Endothelial cell of umbilical vein (primary cell): ENCODE measurements at regions not wholly inside any gene's neighbourhood (a gene's known extent, or its start where the extent isn't known, plus 50 kb on each side); places are given as distances from the start of the nearest gene placed in this dataset.

Experiments used
- BruUV-seq: library from RNA; stranded (reverse); fragments of 400-500 nt; replicated peaks from 2 replicates; lab custom pipeline; 2021; lab: Mats Ljungman, UMichigan
- CTCF ChIA-PET: fragments of 300-600, 350-600 bp; sonication (Branson Sonifier 250); formaldehyde crosslinking; loops from one replicate; lab custom pipeline; 2021; ENCODE audit warnings: antibody characterized with exemption, inconsistent platforms; lab: Charles Lee
- POLR2A ChIA-PET: fragments of 300-600, 350-600 bp; sonication (Branson Sonifier 250); formaldehyde crosslinking; loops from one replicate; lab custom pipeline; 2021; ENCODE audit warnings: antibody characterized with exemption, inconsistent platforms; lab: Charles Lee
- DNase-seq: peaks from one replicate; pipeline ENCODE4 v3.0.0-alpha.2; 2011; ENCODE audit warnings: low read depth, low spot score
- FAIRE-seq: peaks from 2 replicates; lab custom pipeline; 2011; peaks lifted over from hg19 to GRCh38; lab: Jason Lieb, UNC
- H2AFZ ChIP-seq: 2 replicates; pipeline ENCODE4 v1.6.0; 2012; ENCODE audit warnings: low read depth, low read length, control low read depth, inconsistent platforms
- H3K27ac ChIP-seq: 2 replicates; pipeline ENCODE4 v1.5.1; 2011; ENCODE audit warnings: low read depth, mild to moderate bottlenecking, control low read depth, low read length, moderate library complexity; ENCODE audit not compliant: insufficient read depth
- H3K27me3 ChIP-seq, 2 experiments: 2 replicates each; pipeline versions ENCODE4 v1.6.0 to v1.6.1; 2011; ENCODE audit warnings: low read length in 2 of 2, mixed read lengths in 1 of 2; ENCODE audit not compliant: control insufficient read depth in 2 of 2, insufficient read depth in 2 of 2
- H3K36me3 ChIP-seq, 2 experiments: 2 replicates in 1 of 2; 3 replicates in 1 of 2; pipeline ENCODE4 v1.5.1; 2011; ENCODE audit warnings: low read length in 2 of 2, mild to moderate bottlenecking in 1 of 2, moderate library complexity in 1 of 2; ENCODE audit not compliant: control insufficient read depth in 2 of 2, insufficient read depth in 2 of 2; ENCODE audit errors: extremely low read depth in 1 of 2
- H3K4me1 ChIP-seq: 3 replicates; pipeline ENCODE4 v1.5.1; 2011; ENCODE audit warnings: mild to moderate bottlenecking, low read length; ENCODE audit not compliant: control insufficient read depth, insufficient read depth; ENCODE audit errors: extremely low read depth
- H3K4me2 ChIP-seq: 2 replicates; pipeline ENCODE4 v1.6.1; 2011; ENCODE audit warnings: low read length, control low read depth, mixed read lengths; ENCODE audit not compliant: insufficient read depth
- H3K4me3 ChIP-seq, 3 experiments: fragments of 200-600 bp in 1 of 3; sonication (generic), shearing (Covaris generic) in 1 of 3; replicated peaks in 1 of 3; 2 replicates each; pipeline ENCODE4 v1.5.1; 2011 to 2016; ENCODE audit warnings: control low read depth in 3 of 3, low read length in 3 of 3, mild to moderate bottlenecking in 2 of 3, inconsistent platforms in 1 of 3, low read depth in 1 of 3, moderate library complexity in 1 of 3; ENCODE audit not compliant: insufficient read depth in 1 of 3
- H3K79me2 ChIP-seq: 2 replicates; pipeline ENCODE4 v1.6.0; 2012; ENCODE audit warnings: low read length, inconsistent platforms; ENCODE audit not compliant: control insufficient read depth, insufficient read depth
- H3K9ac ChIP-seq: replicated peaks from 2 replicates; pipeline ENCODE3; 2011; ENCODE audit warnings: low read length, control low read depth; ENCODE audit not compliant: insufficient read depth; ENCODE audit errors: extremely low read depth
- H3K9me1 ChIP-seq: replicated peaks from 3 replicates; pipeline ENCODE4 v1.6.0; 2011; ENCODE audit warnings: mild to moderate bottlenecking, low read length; ENCODE audit not compliant: control insufficient read depth, insufficient read depth; ENCODE audit errors: extremely low read depth
- H3K9me3 ChIP-seq: replicated peaks from 2 replicates; pipeline ENCODE4 v1.5.1; 2012; ENCODE audit warnings: low read length, inconsistent platforms; ENCODE audit not compliant: control insufficient read depth, insufficient read depth
- H4K20me1 ChIP-seq: replicated peaks from 2 replicates; pipeline ENCODE3; 2011; ENCODE audit warnings: mild to moderate bottlenecking, low read length; ENCODE audit not compliant: control insufficient read depth, insufficient read depth; ENCODE audit errors: extremely low read depth
- CTCF ChIP-seq, 2 donors: IDR thresholded peaks; 1 replicate in 1 of 2; 2 replicates in 1 of 2; pipeline ENCODE4 v1.5.1; 2011; ENCODE audit warnings: low read length in 2 of 2, mild to moderate bottlenecking in 2 of 2, moderate library complexity in 2 of 2, control low read depth in 1 of 2, inconsistent platforms in 1 of 2, low read depth in 1 of 2; ENCODE audit not compliant: insufficient read depth in 1 of 2; ENCODE audit errors: extremely low read depth in 1 of 2
- EZH2 ChIP-seq: IDR thresholded peaks from 2 replicates; pipeline ENCODE4 v1.6.1; 2012; ENCODE audit warnings: borderline replicate concordance, low read depth, mild to moderate bottlenecking, moderate library complexity, low read length, inconsistent platforms; ENCODE audit not compliant: severe bottlenecking
- FOS ChIP-seq: IDR thresholded peaks from 2 replicates; pipeline ENCODE4 v1.6.1; 2011; ENCODE audit warnings: mild to moderate bottlenecking, low read length, moderate library complexity, borderline replicate concordance; ENCODE audit not compliant: insufficient read depth
- GATA2 ChIP-seq: IDR thresholded peaks from 2 replicates; pipeline ENCODE4 v1.7.0; 2011; ENCODE audit warnings: low read depth, mild to moderate bottlenecking, moderate library complexity, mixed read lengths, low read length; ENCODE audit not compliant: insufficient read length, insufficient read depth
- JUN ChIP-seq: IDR thresholded peaks from 2 replicates; pipeline ENCODE4 v1.6.1; 2011; ENCODE audit warnings: borderline replicate concordance, low read depth; ENCODE audit not compliant: insufficient read length, insufficient read depth
- MYC ChIP-seq: IDR thresholded peaks from one replicate; pipeline ENCODE4 v1.6.1; 2011; ENCODE audit warnings: mild to moderate bottlenecking, low read depth, low read length
- POLR2A ChIP-seq: IDR thresholded peaks from 2 replicates; pipeline ENCODE4 v1.6.1; 2012; ENCODE audit warnings: low read depth, mild to moderate bottlenecking, control low read depth, low read length
- POLR2AphosphoS5 ChIP-seq: IDR thresholded peaks from 2 replicates; pipeline ENCODE4 v1.6.1; 2012; ENCODE audit warnings: low read depth, mild to moderate bottlenecking, control low read depth, low read length, moderate library complexity; ENCODE audit not compliant: insufficient read depth
- dilution Hi-C: fragments of 300-500 bp; cut with MboI; formaldehyde crosslinking; loops from one replicate; pipeline ENCODE4 v1.15.0; 2019; ENCODE audit warnings: low sequenced_read_pairs; ENCODE audit not compliant: extremely low pct_ligation_motif_present
- intact Hi-C: fragments of 100-400 bp; cut with micrococcal nuclease; formaldehyde crosslinking; loops from one replicate; pipeline ENCODE4 v1.10.0; 2022
- TF ChIP-seq, protein P1 (sequence below): IDR thresholded peaks from 2 replicates; pipeline ENCODE4 v1.6.1; 2011; ENCODE audit not compliant: insufficient read depth, insufficient read length

DNA sequence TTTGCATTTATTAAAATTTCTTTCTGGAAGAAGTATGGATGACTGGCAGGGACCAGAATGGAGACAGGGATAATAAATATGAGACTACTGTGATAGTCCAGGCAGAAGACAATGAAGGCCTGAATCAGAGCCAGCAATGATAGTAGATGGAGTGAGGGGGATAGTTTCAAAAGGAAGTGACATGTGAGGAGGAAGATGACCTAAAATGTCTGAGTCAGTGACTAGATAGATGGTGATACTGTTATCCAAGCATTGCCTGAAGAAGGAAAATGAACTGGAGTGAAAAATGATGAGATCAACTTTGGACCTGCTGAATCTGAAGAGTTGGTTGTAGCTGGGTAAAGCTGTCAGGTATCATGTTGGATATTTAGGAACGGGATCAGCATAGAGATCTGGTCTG lies 158.3 kb upstream of the KLF7 start:
- Histone ChIP-seq H3K9me3 (no peaks in the 10 kb centered on the region), H3K27ac (no peak overlapping the region), H3K79me2 (no peaks in the 10 kb centered on the region), H3K36me3 (no peaks in the 10 kb centered on the region), H3K27me3 (no peaks in the 10 kb centered on the region), H3K4me1 (no peaks in the 10 kb centered on the region), H3K4me2 (no peak overlapping the region), H4K20me1 (no peaks in the 10 kb centered on the region), H3K4me3 (no peak overlapping the region), H3K9me1 (no peaks in the 10 kb centered on the region), H3K9ac (no peak overlapping the region), H2AFZ (no peak overlapping the region)
- DNase-seq = no peak
- no peak for FAIRE-seq
- ChIA-PET CTCF (interaction anchor here (1.0 kb wide), 1 partner anchor 10 kb away, joined by 3 read pairs; no protein-coding TSS in a partner anchor), POLR2A (no interaction called here)
- no peak for TF ChIP-seq GATA2
- TF ChIP-seq, protein P1, sequence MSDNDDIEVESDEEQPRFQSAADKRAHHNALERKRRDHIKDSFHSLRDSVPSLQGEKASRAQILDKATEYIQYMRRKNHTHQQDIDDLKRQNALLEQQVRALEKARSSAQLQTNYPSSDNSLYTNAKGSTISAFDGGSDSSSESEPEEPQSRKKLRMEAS = no peak
- no peak for TF ChIP-seq MYC
- intact Hi-C loops (no loop called here), dilution Hi-C loops (no loop called here)
- BruUV-seq = no TSS peak

- no TSS peak for BruUV-seq
- no peak for FAIRE-seq
These were observed 161.8 kb upstream of the KLF7 start for GRCh38 chr2:207327513-207327912.

More at GRCh38 chr2:207327513-207327912, 161.8 kb upstream of the KLF7 start:
- no peaks in the 10 kb centered on the region for H3K36me3 ChIP-seq
- H3K9me3 ChIP-seq = no peaks in the 10 kb centered on the region
- ChIA-PET POLR2A (no interaction called here), CTCF (no interaction called here)
- dilution Hi-C loops = no loop called here
- H3K27me3 ChIP-seq = no peaks in the 10 kb centered on the region
- no peaks in the 10 kb centered on the region for H3K9me1 ChIP-seq
- no peak overlapping the region for H3K9ac ChIP-seq
- intact Hi-C loops = no loop called here
- H3K27ac ChIP-seq = no peak overlapping the region
- TF ChIP-seq GATA2 (no peak), CTCF (IDR thresholded peaks at IDR 0.05; ENCODE audit: extremely low read depth in 1 of 2, insufficient read depth in 1 of 2, low read depth in 1 of 2, low read length in 2 of 2) (no peak), EZH2 (no peak), POLR2AphosphoS5 (no peak), JUN (no peak), POLR2A (no peak), FOS (no peak), MYC (no peak)
- TF ChIP-seq, protein P1 = no peak
- no peak for DNase-seq
- peaks cover 15% of the 10 kb centered on the region for H3K4me1 ChIP-seq
- H4K20me1 ChIP-seq = no peaks in the 10 kb centered on the region
- no peaks in the 10 kb centered on the region for H3K79me2 ChIP-seq
- H2AFZ ChIP-seq = no peak overlapping the region
- H3K4me3 ChIP-seq = no peak overlapping the region
- H3K4me2 ChIP-seq = no peak overlapping the region
